NCI-H524 treated with DMSO at 0.1 percent for 48 hours (cell line): ENCODE measurements at regions not wholly inside any gene's neighbourhood (a gene's known extent, or its start where the extent isn't known, plus 50 kb on each side); places are given as distances from the start of the nearest gene placed in this dataset.
"Not testable (repeated sequence)": the region's sequence is repeated elsewhere in the genome, so short reads cannot be mapped to it uniquely, and the experiment has no call there.

Source experiments
- DNase-seq: peaks from one replicate; lab custom pipeline; 2025; lab: John Stamatoyannopoulos, UW

DNA sequence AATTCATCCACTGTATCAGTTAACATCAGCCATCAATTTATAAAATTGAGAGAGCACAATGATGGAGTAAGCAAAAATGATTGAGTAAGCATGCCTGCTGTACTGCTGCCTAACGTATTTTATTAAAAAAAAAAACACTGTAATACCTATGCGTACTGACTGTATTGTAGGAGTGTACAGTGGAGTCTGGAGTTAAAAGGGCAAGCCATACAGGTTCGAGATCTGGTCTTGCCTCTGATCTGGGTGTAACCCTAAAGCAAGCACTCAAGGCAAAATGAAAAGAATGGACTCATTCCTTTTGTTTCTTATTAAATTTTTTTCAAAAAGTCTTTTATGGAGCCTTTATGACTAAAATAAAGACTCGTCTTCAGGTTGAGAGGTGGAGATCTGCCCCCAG lies 894.2 kb upstream of the INTU start:
- DNase-seq: no peak

DNA sequence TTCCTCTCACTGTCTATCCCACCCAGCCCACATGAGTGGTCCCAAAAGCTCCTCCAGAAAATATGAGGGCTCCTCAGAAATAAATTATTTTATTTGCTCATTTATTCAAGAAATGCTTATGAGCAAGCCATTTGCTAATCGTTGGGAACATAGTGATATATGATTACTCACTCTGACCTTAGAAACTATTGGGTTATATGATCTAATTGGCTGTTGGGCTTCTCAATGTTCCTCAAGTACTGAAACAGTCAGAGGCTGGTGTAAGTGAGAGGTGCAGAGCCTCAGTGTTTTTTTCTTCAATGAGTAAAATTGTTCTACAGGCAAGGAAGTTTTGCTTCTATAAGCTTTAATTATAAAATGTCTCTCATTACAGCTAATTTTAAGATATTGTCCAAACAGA lies 893.8 kb upstream of the INTU start:
- DNase-seq: no peak

GRCh38 chr4:126740687-126741086 lies 892.1 kb upstream of the INTU start:
- no peak for DNase-seq

DNA sequence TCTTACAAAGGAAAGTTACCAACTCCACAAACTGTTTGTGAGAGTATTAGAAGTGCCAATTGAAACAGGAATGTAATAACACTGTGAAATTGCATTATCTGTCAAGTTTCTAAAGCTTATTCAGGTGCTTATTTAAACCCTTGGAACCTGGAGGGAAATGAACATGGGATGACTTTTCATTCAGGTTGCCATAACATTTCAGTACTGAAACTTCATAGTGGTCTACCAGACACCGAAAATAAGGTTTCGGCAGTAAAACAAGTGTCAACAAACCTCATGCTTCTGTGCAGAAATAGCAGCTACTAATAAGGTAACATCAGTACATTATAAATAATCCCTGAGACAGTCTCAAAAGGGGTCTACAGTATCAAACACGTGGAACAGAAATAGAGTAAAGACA lies 890.7 kb upstream of the INTU start:
- no peak for DNase-seq

GRCh38 chr4:126742885-126743284 lies 889.9 kb upstream of the INTU start:
- no peak for DNase-seq

- no peak for DNase-seq
Observed at GRCh38 chr4:126748736-126749135, 884.0 kb upstream of the INTU start.

- no peak for DNase-seq
Observed at GRCh38 chr4:126750723-126751122, 882.0 kb upstream of the INTU start.

DNA sequence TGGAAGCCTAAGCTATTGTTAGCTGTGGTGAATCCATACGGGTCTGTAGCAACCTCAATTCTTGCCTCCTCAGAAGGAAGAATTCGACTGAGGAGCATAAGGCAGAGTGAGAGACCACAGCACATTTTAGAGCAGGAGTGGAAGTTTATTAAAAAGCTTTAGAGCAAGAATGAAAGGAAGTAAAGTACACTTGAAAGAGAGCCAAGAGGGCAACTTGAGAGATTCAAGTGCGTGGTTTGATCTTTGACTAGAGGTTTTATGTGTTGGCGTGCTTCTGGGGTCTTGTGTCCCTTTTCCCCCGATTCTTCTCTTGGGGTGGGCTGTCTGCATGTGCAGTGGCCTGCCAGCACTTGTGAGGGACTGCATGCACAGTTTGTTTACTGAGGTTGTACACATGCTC lies 880.6 kb upstream of the INTU start:
- no peak for DNase-seq

DNA sequence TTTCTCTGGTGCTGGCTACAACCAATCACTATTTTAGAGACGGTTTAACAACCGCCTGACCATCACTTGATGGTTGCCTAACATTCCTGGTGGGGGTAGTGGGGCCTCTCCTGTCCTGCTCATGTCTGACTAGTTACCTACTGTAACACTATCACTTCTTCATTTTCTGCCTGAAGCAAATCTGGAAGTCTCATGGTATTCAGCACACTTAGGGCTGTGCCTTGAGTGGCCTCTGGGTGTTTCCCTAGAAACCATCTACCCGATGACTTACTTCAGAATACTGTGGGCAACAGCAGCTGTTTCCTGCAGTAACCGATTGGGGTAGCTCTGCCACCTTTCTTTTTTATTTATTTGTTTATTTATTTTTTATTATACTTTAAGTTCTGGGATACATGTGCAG lies 880.1 kb upstream of the INTU start:
- DNase-seq: no peak

DNA sequence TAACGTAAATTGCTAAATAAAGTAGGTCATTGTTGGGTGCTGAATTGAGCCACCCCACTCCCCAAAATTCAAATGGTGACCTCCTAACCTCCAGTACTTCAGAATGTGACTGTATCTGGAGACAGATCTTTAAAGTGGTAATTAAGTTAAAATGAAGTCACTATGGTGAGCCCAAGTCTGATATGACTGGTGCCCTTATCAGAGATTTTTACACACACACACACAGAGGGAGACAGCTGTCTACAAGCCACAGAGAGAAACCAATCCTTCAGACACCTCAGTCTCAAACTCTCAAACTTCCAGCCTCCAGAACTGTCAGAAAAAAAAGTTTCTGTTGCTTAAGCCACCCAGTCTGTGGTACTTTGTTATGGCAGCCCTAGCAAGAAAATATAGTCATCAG lies 879.2 kb upstream of the INTU start:
- DNase-seq: no peak

DNA sequence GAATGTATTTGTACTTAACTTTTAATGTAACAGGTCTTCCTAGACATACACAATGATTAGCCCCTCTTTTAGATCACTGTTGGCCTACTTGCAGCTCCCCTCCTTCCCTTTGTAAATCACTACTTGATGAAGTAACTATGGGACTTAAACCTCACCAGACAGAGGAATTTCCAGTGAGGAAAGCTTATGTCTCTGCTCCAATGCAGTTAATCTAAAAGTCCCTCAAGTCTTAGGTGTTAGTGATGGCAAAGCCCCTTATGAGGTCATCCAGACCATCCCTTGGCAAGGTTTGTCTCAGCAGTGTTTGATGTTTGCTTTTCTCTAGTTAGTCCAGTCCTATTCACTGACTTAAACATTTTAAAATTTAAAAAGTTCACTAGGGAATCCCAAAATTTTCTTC lies 877.3 kb upstream of the INTU start:
- DNase-seq: no peak

DNA sequence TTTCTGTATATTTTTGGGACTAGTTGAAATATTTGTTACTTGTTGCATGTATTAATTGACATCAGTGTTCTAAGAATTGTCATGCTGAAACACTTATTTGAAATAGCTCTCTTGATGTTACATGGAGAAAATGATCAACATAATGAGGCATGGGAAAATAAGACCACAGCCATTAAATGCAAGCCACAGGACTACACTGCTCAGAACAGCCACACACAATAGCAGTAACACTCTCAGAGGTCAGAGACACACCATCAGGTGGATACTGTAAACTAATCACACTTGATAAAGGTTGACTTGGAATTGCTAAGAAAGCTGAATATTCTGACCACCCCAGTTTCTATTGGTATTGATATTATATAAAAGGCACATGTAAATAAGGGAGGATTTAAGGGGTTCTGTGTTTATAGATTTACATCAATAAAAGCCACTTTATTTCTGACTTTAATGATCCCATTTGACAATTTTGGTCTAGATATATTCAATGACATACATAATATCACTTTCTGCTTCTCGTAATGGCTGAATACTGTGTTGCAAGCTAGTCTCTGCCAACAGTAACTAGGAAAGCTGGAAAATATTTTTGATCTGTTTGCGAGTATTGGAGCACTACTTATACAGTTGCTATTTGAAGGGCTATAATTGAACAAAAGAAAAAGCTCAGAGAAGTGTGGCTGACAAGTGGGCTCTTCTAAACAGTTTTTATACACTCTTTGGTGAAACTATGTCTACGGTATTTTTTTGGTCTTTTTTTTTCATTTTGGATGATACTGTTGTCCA lies 876.5 kb upstream of the INTU start:
- no peak for DNase-seq

DNA sequence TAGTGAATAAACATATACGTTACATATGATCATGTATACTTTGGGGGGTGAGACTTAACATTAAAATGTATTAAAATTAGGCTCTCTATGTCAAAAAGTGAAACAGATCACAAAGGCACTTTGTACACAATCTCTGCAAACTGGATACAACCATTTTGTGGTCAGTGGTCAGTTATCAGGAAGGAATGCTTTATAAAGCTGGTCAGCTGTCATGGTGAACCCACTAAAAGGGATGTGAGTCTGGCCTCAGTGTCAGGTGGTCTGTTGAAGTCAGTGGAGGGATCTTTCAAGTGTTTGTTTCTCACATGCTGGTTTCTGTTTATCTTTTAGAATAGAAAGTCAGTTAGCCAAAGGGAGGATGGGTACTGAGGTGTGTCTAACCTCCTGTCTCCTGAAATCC lies 875.5 kb upstream of the INTU start:
- no peak for DNase-seq

DNA sequence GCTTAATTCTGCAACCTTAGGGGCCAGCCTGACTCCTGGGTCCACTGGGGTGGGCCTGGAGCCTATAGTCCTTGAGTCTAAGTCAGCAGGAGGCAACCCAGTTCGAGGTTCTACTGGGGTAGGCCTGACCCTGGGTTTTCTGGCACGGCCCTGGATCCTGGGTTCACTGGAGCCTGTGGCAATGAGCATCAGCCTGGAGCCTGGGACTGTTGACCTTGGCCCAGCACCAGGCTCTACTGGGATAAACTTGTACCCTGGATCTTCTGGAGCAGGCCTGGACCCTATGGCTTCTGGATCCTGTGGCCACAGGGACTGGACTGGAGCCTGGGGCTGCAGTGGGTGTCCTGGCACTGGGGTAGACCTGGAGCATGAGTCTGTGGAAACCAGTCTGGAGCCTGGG lies 874.3 kb upstream of the INTU start:
- no peak for DNase-seq

- DNase-seq: no peak
Observed at GRCh38 chr4:126761947-126762662, 870.7 kb upstream of the INTU start.

DNA sequence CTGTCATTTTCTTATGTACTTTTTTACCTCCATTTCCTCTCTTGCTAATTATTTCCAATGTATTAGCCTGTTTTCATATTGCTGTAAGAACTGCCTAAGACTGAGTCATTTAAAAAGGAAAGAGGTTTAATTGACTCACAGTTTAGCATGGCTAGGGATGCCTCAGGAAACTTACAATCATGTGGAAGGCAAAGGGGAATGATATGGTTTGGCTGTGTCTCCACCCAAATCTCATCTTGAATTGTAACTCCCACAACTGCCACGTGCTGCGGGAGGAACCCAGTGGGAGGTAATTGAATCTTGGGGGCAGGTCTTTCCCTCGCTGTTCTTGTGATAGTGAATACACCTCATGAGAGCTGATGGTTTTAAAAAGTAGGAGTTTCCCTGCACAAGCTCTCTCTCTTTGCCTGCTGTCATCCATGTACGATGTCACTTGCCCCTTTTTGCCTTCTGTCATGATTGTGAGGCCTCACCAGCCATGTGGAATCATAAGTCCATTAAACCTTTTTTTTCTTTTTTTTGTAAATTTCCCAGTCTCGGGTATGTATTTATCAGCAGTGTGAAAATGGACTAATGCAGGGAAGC lies 870.0 kb upstream of the INTU start:
- DNase-seq: no peak

DNA sequence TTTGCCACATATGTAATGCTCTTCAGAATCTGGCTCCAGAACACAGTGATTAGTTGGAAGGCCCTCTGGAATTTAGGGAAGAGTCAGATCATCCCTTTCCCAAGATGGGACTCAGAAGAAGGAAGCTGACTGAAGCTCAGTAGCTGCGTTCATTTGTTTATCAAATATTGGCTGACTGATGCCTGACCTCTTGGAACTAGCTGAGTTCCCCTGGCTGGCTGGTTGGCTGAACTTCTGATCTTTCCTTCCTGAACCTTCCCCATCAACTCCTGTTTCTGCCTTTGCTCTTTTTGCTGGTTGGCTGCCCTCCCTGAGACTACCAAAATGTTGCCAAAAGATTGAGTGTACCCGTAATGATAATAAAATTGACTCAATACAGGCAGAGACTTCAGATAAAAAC lies 866.5 kb upstream of the INTU start:
- DNase-seq: no peak

DNA sequence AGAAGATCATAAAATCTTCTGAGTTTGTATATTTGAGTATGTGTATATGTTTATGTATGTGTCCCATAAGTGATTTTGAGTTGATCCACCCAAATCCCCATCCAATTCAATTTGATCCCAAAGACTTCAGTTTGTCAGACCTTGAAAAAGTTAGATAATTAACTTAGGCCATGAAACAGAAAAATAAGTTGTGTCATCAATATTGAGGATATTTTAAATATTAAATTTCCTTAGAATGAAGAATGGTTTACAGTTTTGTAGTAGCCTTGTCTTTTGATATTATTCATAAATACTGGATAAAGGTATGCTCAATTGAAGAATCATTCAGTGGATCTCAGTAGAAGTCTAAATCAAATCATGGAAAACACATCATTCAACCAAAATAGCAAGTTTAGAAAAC lies 864.4 kb upstream of the INTU start:
- DNase-seq: no peak

DNA sequence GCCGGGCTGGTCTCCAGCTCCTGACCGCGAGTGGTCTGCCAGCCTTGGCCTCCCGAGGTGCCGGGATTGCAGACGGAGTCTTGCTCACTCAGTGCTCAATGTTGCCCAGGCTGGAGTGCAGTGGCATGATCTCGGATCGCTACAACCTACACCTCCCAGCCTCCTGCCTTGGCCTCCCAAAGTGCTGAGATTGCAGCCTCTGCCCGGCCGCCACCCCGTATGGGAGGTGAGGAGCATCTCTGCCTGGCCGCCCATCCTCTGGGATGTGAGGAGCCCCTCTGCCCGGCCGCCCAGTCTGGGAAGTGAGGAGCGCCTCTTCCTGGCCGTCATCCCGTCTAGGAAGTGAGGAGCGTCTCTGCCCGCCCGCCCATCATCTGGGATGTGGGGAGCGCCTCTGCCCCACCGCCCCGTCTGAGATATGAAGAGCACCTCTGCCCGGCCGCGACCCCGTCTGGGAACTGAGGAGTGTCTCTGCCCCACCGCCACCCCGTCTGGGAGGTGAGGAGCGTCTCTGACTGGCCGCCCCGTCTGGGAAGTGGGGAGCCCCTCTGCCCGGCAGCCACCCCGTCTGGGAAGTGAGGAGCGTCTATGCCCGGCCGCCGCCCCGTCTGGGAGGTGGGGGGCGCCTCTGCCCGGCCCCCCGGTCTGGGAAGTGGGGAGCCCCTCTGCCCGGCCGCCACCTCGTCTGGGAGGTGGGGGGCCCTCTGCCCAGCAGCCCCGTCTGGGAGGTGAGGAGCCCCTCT lies 861.8 kb upstream of the INTU start:
- not testable (repeated sequence) for DNase-seq

DNA sequence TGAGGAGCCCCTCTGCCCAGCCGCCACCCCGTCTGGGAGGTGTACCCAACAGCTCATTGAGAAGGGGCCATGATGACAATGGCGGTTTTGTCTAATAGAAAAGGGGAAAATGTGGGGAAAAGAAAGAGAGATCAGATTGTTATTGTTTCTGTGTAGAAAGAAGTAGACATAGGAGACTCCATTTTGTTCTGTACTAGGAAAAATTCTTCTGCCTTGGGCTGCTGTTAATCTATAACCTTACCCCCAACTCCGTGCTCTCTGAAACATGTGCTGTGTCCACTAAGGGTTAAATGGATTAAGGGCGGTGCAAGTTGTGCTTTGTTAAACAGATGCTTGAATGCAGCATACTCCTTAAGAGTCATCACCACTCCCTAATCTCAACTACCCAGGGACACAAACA lies 861.1 kb upstream of the INTU start:
- DNase-seq: not testable (repeated sequence)

DNA sequence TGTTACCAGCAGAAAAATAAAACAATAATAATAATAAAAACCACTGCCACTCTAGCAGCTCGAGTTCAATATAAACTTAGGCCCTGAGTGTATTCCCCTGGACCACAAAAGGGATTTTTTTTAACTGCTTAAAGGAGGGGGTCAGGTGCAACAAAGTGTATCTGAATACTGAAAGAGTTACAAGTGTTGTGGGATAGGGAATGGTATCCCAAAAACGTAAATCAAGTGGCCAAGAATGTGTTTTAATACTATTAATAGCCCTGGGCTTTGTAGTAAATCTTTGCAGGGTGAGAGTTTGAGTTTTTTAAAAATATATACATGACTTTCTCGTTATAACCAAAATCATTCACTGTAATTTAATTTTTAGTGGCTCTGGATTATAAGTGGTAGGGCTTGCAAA lies 860.1 kb upstream of the INTU start:
- no peak for DNase-seq

- DNase-seq: no peak
Observed at GRCh38 chr4:126775485-126776106, 857.2 kb upstream of the INTU start.
